ENCODE measurements at regions not wholly inside any gene's neighbourhood (a gene's known extent, or its start where the extent isn't known, plus 50 kb on each side); places are given as distances from the start of the nearest gene placed in this dataset.
"Not testable (repeated sequence)": the region's sequence is repeated elsewhere in the genome, so short reads cannot be mapped to it uniquely, and the experiment has no call there.

DNA sequence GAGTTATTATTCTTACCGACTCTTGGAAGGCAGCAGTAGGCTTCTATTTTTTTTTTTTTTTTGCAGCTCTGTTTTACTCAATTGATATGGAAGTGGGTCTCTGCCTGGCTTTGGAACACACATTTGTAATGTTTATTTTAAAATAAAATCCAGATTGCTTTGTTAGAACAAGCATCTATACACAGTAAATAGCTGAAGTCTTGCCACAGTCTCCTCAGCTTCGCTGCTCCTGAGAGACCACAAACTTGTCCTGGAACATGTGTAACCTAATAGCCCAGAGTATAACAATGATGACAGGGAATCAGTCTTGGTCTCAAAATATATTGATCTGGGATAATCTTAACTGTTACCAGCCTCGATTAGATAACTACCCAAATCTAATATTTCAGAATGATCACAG, 299.8 kb upstream of the NOX3 start:
- no peak for DNase-seq (ENCODE audit: low spot score)

GRCh38 chr6:155748778-155749177, 293.1 kb upstream of the NOX3 start:
- DNase-seq (ENCODE audit: low spot score): not testable (repeated sequence)

DNA sequence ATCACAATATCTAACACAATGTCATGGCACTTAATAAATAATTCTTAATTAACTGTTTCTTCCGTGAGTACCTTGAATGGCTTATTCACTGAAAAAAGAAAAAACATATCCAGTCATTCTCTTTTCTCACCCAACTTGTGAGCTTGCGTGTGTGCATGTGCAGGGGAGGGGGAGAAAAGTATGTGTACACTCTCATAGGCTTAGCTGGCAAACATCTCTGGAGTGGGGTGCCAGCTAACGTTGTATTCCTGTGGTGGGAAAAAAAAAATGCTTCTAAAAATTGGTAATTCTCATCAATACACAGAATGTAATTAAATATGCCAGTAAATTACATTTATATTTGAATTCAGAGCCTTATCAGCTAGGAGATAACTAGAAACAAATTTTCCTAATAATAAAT, 291.9 kb upstream of the NOX3 start:
- no peak for DNase-seq (ENCODE audit: low spot score)

GRCh38 chr6:155740781-155741399, 285.3 kb upstream of the NOX3 start:
- DNase-seq (ENCODE audit: low spot score): no peak

DNA sequence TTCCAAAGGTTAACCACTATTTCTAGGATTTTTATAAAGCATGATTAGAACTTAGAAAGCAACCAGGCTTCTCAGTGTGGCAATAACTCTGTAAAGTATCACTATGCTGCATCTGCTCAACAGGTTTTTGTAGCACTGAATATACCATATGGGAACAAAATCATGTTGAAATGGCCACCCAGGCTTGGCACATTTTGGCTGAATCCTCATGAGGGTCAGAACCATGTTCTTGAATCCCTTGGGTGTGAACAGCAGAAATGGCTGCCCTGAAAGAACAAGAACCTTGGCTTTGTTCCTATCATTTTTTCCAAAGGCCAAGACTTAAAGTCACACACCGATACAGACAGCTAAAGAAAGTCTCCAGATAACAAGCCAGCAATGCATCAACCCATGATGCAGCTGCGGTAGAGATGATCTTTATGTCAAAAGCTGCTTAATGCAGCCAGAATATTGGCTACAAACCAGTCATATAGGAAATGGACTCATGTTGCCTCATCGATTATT, 283.0 kb upstream of the NOX3 start:
- DNase-seq (ENCODE audit: low spot score): no peak

DNA sequence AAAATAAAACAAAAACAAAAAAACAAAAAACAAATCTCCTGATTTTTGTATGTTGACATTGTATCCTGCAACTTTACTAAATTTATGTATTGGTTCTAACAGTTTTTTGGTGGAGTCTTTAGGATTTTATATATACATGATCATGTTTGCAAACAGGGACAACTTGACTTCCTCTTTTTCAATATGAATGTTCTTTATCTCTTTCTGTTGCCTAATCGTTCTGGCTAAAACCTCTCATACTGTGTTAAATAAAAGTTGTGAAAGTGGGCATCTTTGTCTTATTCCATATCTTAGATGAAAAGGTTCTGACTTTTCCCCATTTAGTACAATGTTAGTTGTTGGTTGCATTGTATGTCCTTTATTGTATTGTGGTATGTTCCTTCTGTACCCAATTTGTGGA, 261.7 kb upstream of the NOX3 start:
- no peak for DNase-seq (ENCODE audit: low spot score)

- DNase-seq (ENCODE audit: low spot score): no peak
Observed at GRCh38 chr6:155710704-155711103, 255.1 kb upstream of the NOX3 start.

- no peak for DNase-seq (ENCODE audit: low spot score)
Observed at GRCh38 chr6:155709262-155709661, 253.6 kb upstream of the NOX3 start.

DNA sequence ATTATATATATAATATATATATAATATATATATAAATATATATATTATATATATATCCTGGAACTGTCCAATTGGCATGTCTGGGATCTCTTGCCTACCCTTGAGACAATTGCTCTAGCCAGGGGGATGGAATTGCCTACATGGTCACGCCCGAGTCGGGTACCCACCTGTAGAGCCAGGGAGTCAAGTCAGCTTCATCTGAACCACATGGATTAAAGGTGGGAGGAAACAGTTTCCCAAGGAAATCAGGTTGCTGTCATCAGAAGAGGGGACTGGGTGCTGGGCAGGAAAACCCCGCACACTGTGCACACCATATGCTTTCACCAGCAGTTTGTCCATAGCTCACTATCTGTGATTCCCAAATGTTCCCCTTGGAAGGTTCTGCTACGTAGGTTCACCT, 252.5 kb upstream of the NOX3 start:
- no peak for DNase-seq (ENCODE audit: low spot score)

DNA sequence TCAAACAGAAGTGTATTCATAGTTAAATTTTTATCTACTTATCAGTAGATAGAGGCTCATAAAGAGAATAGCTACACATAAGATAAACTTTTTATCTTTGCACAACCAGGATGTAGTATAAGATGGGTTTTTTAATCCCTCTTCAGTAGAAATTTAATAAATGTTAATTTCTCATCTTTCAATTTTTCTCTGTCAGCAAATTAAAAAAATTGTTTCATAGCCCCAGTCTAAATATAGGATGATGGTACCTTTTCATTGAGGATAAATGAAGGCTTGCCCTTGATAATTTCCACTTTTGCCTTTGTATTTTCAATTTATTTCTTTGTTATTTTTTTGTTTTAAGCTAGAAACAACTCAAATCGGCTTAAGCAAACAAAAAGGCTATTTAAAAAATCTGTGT, 251.2 kb upstream of the NOX3 start:
- DNase-seq (ENCODE audit: low spot score): no peak

DNA sequence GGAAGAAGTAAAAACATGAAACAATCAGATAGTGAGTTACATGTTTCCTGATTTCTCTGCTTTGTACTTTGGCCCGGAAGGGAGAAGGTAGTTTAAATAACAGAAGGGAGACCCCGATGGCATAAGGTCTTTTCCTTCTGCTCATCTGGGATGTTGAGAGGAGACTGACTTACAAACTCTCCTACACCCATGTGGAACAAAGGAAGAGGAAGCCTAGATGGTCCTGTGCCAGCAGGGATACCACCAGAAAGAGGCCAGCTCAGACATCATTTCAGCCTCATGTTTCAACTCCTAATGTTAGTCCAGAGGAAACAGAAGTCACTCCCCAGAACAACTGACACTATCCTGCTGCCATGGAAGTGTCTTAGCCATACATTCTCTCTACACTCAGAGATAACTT, 250.7 kb upstream of the NOX3 start:
- DNase-seq (ENCODE audit: low spot score): no peak

DNA sequence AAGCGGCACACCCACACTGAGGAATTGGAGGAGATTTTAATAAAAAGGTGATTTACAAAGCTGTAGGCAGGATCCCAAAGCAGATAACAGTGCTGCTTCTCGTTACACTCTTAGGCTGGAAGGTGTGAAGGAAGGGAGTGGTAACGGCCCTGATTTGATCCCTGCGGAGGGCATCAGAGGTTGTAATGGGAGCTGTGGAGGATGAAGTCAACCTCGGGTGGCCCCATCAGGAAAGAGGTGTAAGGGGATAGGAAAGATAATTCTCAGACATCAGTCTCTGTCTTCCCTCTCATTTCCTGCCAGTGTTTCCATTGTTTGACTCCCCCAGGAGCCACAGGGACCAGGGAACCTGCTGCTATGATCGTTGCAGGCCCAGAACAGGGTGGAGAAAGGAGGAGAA, 245.7 kb upstream of the NOX3 start:
- no peak for DNase-seq (ENCODE audit: low spot score)

DNA sequence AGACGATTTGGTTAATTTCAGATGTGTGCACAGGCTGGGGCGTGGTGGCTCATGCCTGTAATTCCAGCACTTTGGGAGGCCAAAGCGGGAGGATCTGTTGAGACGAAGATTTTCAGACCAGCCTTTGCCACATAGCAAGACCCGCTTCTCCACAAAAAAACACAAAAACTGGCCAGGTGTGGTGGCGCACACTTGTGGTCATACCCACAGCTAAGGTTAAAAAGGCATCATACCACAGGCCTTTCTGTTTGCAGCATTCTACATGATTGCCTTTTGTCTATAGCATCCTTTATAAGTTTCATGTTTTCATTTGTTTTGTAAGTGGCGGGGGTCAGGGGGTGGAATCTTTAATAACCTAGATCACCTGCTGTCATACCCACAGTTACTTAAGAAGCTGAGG, 239.9 kb upstream of the NOX3 start:
- no peak for DNase-seq (ENCODE audit: low spot score)

- no peak for DNase-seq (ENCODE audit: low spot score)
Observed at GRCh38 chr6:155694419-155694790, 238.8 kb upstream of the NOX3 start.

DNA sequence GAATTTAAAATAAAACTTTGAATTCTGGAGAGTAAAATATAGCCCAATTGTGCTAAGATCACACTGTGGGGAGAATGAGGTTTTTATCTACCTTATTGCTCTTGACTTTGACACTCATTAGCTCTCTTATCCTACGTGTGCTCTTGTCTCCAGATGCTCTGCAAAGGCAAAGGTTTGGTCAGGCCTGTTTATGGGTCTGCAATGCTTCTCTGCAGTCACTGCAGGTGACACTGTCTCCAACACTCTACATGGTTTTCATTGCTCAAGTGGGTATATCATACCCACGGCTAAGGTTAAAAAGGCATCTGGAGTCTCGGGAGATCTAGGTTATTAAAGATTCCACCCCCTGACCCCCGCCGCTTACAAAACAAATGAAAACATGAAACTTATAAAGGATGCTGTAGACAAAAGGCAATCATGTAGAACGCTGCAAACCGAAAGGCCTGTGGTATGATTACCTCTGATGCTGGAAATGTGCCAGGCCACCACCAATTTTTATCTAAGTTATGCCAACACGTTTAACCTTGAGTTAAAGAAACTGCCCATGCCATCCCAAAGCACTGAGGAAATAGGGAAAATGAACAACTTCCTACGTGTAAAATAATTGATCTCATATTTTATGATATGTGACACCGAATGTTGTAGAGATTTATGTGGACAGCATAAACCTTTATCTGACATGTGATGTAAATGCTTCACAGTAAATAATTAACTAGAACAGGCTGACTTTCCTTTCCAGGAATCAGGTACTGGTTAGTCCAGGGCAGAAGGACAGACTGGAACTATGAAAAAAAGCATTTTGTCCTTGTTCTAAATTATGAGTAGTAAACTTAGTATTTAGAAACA, 238.2 kb upstream of the NOX3 start:
- DNase-seq (ENCODE audit: low spot score): no peak

- DNase-seq (ENCODE audit: low spot score): no peak
Observed at GRCh38 chr6:155690820-155691219, 235.2 kb upstream of the NOX3 start.

- no peak for DNase-seq (ENCODE audit: low spot score)
Observed at GRCh38 chr6:155687645-155688044, 232.0 kb upstream of the NOX3 start.

DNA sequence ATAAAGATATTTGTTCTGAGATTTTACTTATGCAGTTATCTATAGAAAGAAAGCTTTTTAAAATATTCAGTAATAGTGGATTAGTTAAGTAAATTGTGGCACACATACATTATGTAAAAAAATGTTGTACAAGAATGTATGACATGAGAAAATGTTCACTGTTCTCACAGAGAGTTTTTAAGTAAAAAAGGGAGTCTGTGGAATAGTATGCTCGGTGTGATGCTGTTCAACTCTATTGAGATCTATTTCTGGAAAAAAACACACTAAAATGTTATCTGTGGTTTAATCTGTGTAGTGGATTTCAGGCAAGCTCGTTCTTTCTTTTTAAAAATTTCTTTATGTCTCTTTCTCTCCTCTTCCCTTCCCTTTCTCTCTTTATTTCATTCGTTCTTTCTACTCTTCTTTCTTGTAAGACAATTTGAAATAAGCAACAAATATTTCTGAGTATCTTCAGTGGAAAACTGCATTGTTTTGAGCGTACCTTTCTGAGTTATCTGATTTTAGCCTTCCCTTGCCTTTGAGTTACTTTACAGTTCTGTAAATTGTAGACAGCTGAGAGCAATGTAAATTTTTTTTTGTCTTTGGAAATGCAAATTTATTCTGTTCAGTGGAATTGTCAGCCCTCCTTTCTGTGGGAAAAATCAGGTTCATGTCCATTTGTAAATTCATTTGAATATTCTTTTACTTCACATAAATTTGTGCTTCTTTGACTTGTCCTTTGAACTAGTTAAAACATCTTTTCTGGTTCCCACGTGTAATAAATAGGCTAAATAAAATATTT, 229.0 kb upstream of the NOX3 start:
- DNase-seq (ENCODE audit: low spot score): no peak

GRCh38 chr6:155678361-155678760, 222.7 kb upstream of the NOX3 start:
- no peak for DNase-seq (ENCODE audit: low spot score)

DNA sequence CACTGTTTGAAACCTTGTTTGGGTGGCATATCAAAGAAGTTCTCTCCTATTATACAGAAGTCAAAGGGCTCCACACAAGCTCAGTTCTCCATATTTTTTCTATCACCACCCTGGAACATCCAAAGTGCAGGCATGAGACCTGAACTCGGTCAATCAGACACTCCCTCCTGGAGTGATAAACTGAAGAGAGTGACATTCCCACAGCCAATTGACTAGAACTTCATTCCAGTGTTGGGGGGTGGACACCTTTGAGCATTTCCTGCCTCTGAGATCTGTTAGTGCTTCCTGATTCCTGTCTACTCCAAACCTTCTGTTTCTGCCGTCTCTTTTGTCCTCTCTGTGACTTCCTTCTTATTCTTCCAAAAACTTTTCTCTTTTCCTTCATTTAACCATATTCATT, 220.7 kb upstream of the NOX3 start:
- no peak for DNase-seq (ENCODE audit: low spot score)

GRCh38 chr6:155670655-155671054, 215.0 kb upstream of the NOX3 start:
- DNase-seq (ENCODE audit: low spot score): no peak

GRCh38 chr6:155660251-155660977, 204.8 kb upstream of the NOX3 start:
- DNase-seq (ENCODE audit: low spot score): no peak
